ENCODE measurements at regions not wholly inside any gene's neighbourhood (a gene's known extent, or its start where the extent isn't known, plus 50 kb on each side); places are given as distances from the start of the nearest gene placed in this dataset.

- no peak for DNase-seq (ENCODE audit: low read depth)
Observed at GRCh38 chr2:12968399-12968798, 251.7 kb downstream of the TRIB2 start.

GRCh38 chr2:12970861-12971260 is 254.1 kb downstream of the TRIB2 start:
- no peak for DNase-seq (ENCODE audit: low read depth)

GRCh38 chr2:12971581-12972365 is 255.0 kb downstream of the TRIB2 start:
- DNase-seq (ENCODE audit: low read depth): no peak

- no peak for DNase-seq (ENCODE audit: low read depth)
Observed at GRCh38 chr2:12978066-12978835, 261.5 kb downstream of the TRIB2 start.

GRCh38 chr2:12979066-12979465 is 262.3 kb downstream of the TRIB2 start:
- no peak for DNase-seq (ENCODE audit: low read depth)

GRCh38 chr2:12980817-12981216 is 264.1 kb downstream of the TRIB2 start:
- DNase-seq (ENCODE audit: low read depth): no peak

GRCh38 chr2:12982149-12982584 is 265.4 kb downstream of the TRIB2 start:
- DNase-seq (ENCODE audit: low read depth): no peak

GRCh38 chr2:12987246-12987645 is 270.5 kb downstream of the TRIB2 start:
- no peak for DNase-seq (ENCODE audit: low read depth)

- no peak for DNase-seq (ENCODE audit: low read depth)
Observed at GRCh38 chr2:12988279-12988678, 271.5 kb downstream of the TRIB2 start.

GRCh38 chr2:12990523-12990922 is 273.8 kb downstream of the TRIB2 start:
- no peak for DNase-seq (ENCODE audit: low read depth)

- DNase-seq (ENCODE audit: low read depth): no peak
Observed at GRCh38 chr2:12998685-12999084, 281.9 kb downstream of the TRIB2 start.

- DNase-seq (ENCODE audit: low read depth): no peak
Observed at GRCh38 chr2:13000664-13001363, 284.1 kb downstream of the TRIB2 start.

GRCh38 chr2:13001408-13001807 is 284.7 kb downstream of the TRIB2 start:
- no peak for DNase-seq (ENCODE audit: low read depth)

- no peak for DNase-seq (ENCODE audit: low read depth)
Observed at GRCh38 chr2:13002536-13003331, 286.0 kb downstream of the TRIB2 start.

GRCh38 chr2:13003500-13003899 is 286.8 kb downstream of the TRIB2 start:
- DNase-seq (ENCODE audit: low read depth): no peak

- no peak for DNase-seq (ENCODE audit: low read depth)
Observed at GRCh38 chr2:13005048-13005447, 288.3 kb downstream of the TRIB2 start.

GRCh38 chr2:13005761-13006335 is 289.1 kb downstream of the TRIB2 start:
- DNase-seq (ENCODE audit: low read depth): no peak

- DNase-seq (ENCODE audit: low read depth): no peak
Observed at GRCh38 chr2:13006426-13006825, 289.7 kb downstream of the TRIB2 start.

GRCh38 chr2:13006829-13007717 is 290.3 kb downstream of the TRIB2 start:
- peak; percentile 51 for DNase-seq (ENCODE audit: low read depth)

GRCh38 chr2:13009027-13009642 is 292.4 kb downstream of the TRIB2 start:
- DNase-seq (ENCODE audit: low read depth): no peak
